ENCODE measurements at regions not wholly inside any gene's neighbourhood (a gene's known extent, or its start where the extent isn't known, plus 50 kb on each side); places are given as distances from the start of the nearest gene placed in this dataset.

GRCh38 chr17:6179017-6179416 lies 108.8 kb downstream of the WSCD1 start:
- H3K27me3 ChIP-seq (ENCODE audit: insufficient read depth, low read length) = no peaks in the 10 kb centered on the region
- H2AFZ ChIP-seq (ENCODE audit: low read depth, low read length) = no peak overlapping the region
- H3K4me1 ChIP-seq (ENCODE audit: insufficient read depth, low read length) = peaks cover 4% of the 10 kb centered on the region
- H3K36me3 ChIP-seq (ENCODE audit: insufficient read depth, low read length) = no peaks in the 10 kb centered on the region
- H3K9me3 ChIP-seq (ENCODE audit: low read length) = no peaks in the 10 kb centered on the region
- no peak overlapping the region for H3K4me3 ChIP-seq (ENCODE audit: low read length)

GRCh38 chr17:6177941-6178694 lies 107.9 kb downstream of the WSCD1 start:
- Histone ChIP-seq H3K4me1 (ENCODE audit: insufficient read depth, low read length) (peaks cover 4% of the 10 kb centered on the region), H2AFZ (ENCODE audit: low read depth, low read length) (no peak overlapping the region), H3K36me3 (ENCODE audit: insufficient read depth, low read length) (no peaks in the 10 kb centered on the region), H3K9me3 (ENCODE audit: low read length) (no peaks in the 10 kb centered on the region), H3K27me3 (ENCODE audit: insufficient read depth, low read length) (no peaks in the 10 kb centered on the region), H3K4me3 (ENCODE audit: low read length) (no peak overlapping the region)
